SK-N-SH (cell line): ENCODE measurements at regions not wholly inside any gene's neighbourhood (a gene's known extent, or its start where the extent isn't known, plus 50 kb on each side); places are given as distances from the start of the nearest gene placed in this dataset.

Source experiments
- CTCF ChIP-seq: fragments of 200-600 bp; sonication (generic); IDR thresholded peaks from 2 replicates; pipeline ENCODE4 v1.6.1; 2017; ENCODE audit warnings: antibody characterized with exemption, mild to moderate bottlenecking, moderate library complexity
- EP300 ChIP-seq, 2 experiments: IDR thresholded peaks; 2 replicates each; pipeline versions ENCODE4 v1.4.0 to v1.6.1; 2012; ENCODE audit warnings: borderline replicate concordance in 1 of 2, low read depth in 1 of 2, low read length in 1 of 2
- JUND ChIP-seq: IDR thresholded peaks from 2 replicates; pipeline ENCODE4 v1.4.0; 2012
- POLR2AphosphoS5 ChIP-seq: IDR thresholded peaks from 2 replicates; pipeline ENCODE4 v1.6.1; 2012; ENCODE audit warnings: low read depth, low read length
- USF1 ChIP-seq: IDR thresholded peaks from 2 replicates; pipeline ENCODE4 v1.4.0; 2012; ENCODE audit warnings: low read depth, borderline replicate concordance

- TF ChIP-seq CTCF = no peak
- TF ChIP-seq USF1 = no peak
- TF ChIP-seq POLR2AphosphoS5 = no peak
- TF ChIP-seq EP300 (IDR thresholded peaks at IDR 0.05; ENCODE audit: borderline replicate concordance in 1 of 2, low read depth in 1 of 2, low read length in 1 of 2) = no peak
- TF ChIP-seq JUND = no peak
Observed at GRCh38 chr6:134529305-134529704, 211.4 kb upstream of the SGK1 start.
